ENCODE measurements at regions not wholly inside any gene's neighbourhood (a gene's known extent, or its start where the extent isn't known, plus 50 kb on each side); places are given as distances from the start of the nearest gene placed in this dataset.

DNA sequence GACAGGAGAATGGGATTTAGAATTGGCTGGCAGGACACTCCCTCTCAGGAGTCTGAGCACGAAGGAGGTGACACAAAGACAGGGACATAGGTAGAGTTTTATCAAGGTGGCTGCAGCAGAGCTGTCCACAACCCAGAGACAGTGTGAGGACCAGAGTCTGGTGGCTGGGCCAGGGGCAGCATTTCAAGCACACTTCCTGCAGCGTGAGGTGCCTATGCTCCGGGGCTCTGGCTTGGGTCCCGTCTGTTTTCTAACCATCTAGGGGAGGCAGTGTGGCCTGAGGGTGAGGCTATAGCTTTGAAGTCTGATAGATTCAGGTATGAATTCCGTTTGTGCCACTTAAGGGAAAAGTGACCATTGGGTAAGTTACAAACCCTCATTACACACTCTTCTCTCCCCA lies 222.7 kb upstream of the ZMIZ1 start:
- DNase-seq (ENCODE audit: extremely low read depth, low read depth), result no peak

DNA sequence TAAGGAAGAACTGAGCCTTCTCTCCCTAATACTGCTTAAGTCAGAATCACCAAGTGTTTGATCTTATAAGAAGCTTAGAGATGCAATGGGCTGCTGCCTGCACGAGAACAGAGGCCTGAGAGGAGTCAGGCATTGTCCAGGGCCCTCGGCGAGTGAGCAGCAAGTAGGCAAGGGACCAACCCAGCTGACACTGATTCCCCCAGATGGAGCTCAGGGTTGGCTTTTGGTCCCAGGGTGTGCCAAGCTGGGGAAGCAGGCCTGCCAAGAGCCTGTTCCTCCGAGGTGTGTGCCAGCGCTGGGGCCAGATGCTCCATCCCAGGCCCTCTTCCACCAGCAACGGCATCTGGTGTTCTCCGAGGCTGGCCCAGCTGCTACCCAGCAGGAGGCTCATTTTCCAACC lies 222.0 kb upstream of the ZMIZ1 start:
- DNase-seq (ENCODE audit: extremely low read depth, low read depth), result no peak

DNA sequence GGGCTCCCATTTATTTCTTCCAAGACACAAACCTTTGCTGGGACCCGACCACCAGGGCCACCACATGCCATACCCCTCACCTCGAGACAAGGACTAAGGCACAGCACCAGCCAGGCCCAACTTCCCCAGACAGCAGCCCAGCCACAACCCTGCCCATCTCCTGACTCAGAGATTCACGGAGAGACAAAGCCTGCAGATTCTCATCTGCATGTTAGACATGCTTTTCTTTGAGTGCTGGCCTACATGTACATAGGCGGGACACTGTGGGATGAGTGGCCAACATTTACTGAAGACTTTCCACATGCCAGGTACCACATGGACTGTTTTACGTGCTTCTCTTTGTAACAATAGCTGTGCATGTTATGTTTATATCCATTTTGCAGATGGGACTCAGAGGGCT lies 221.3 kb upstream of the ZMIZ1 start:
- DNase-seq (ENCODE audit: extremely low read depth, low read depth), result no peak

DNA sequence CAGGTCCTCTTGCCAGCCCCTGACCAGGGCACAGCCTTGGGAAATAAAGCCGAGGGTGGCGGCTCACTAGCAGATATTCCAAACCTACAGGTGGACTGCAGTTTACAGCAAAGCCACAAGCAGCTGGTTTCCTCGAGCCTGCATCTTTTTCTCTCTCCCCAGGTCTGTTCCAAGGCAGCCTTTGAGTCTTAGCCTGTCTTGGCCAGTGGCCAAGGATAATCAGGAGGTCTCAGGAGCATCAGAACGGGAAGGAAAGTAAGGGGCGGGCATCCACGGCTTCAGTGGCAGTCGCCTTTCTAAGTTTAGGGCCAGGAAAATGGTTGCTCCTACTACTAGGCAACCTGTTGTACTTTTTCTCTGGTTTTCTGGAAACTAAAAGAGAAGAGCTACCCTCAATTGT lies 219.7 kb upstream of the ZMIZ1 start:
- DNase-seq (ENCODE audit: extremely low read depth, low read depth), result no peak

DNA sequence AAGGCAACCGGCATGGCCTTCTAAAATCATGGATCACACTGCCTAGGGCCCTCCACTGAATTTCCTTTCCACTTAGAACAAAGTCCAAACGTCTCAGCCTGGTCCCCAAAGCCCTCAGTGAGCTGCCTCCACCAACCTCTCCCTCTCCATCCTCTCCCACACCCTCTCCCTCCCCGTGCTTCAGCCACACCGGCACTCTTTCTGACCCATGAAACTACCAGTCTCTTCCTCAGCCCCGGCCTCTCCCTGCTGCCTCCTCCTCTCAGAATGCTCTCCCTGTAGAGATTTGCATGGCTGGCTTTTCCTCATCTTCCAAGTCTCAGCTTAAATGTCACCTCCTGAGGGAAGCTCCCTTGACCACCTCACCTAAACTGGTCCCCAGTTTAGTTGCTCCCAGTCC lies 219.0 kb upstream of the ZMIZ1 start:
- no peak for DNase-seq (ENCODE audit: extremely low read depth, low read depth)

DNA sequence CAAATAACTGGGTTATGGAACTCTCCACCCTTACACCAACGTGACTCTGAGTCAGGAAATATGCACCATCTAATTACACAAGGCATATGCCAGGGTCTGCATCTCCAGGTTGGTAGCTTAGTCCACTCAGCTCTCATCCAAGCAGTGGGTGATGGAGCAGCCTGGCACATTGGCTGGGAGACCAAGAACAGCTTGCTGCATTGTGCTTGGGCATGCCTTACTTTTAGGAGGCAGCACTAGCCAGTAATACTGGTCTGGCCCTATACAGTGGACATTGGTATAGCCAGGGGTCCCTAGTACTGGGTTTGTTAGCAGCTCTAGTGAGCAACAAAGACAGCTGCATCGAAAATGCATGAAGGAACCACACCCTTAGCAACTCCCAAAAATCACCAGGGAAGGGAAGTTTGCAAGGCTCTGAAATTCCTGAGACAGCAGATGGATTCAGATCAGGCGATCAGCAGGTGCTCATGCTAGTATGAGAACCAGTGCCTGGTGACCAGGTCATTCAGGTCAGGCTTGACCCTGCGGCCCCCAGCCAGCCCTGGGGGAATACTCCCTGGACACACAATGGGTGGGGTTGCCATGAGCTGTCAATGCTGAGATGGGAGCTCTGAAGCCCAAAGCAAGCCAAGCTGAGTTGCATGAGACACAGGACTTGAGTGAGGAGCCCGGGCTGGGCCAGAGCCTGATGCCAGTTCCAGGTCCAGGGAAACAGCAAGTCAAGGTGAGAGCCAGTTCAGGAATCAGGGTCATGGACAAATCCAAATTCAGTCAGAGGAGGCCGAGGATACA lies 217.9 kb upstream of the ZMIZ1 start:
- DNase-seq (ENCODE audit: extremely low read depth, low read depth), result no peak

DNA sequence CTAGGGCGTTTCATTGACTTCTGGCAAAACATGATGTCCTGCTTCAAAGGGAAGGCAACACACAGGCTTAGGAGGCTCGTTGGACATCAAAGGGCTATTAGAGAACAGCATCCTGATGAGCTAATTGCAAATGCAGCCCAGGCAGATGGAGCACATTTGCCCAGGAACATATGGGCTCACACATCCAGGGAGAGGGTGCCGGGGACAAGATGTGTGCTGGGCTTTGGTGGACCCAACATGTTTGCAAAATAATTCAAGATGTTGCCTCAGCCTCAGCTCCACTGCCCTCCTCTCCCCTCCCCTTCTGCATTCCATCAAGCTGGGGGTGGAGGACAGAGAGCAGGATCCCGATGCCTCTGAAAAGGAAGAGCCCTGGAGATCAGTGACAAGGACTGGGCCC lies 217.1 kb upstream of the ZMIZ1 start:
- DNase-seq (ENCODE audit: extremely low read depth, low read depth), result no peak

DNA sequence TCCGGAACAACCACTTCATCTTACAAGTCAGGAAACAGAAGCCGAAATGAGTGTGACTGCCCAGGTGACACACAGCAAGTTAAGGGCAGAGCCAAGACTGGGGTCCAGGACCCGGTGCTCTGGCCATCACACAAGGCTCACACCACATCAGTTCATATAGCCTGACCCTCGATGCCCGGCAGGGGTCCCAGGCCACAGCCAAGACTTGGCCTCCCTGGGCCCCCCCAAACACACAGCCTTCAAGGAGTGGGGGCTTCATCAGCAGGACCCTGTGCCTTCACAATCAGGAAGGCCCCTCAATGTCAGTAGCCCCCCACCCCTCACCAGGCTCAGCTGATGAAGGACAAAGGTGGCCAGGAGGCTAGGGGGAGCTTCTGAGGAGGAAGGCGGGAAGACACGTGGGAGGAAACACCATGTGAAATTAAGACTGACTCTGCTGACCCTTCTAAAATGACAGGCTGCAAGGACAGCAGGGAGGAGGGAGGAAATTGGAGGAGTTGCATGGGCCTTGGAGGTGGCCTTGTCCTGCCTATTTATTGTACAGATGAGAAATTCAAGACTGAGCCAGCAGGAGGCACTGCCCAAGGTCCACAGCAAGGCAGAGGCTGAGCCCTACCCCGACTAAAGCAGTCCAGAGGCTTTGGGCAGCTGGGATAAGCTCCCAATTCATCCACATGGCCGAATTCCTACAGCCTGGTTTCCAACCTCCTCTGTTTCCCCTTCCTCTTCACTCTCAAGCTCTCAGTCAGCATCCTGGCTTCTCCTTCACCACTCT lies 216.1 kb upstream of the ZMIZ1 start:
- no peak for DNase-seq (ENCODE audit: extremely low read depth, low read depth)

DNA sequence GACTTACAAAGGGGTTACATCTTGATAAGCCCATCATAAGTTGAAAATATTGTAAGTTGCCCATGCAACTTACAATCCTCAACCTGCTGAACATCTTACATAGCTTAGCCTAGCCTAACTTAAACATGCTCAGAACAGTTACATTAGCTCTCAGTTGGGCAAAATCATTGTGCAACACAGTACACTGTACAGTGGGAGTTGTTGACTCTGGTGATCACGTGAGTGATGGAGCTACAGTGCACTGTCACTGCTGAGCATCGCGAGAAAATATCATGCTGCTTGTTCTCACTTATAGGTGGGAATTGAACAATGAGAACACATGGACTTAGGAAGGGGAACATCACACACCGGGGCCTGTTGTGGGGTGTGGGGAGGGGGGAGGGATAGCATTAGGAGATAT lies 214.9 kb upstream of the ZMIZ1 start:
- DNase-seq (ENCODE audit: extremely low read depth, low read depth), result no peak

DNA sequence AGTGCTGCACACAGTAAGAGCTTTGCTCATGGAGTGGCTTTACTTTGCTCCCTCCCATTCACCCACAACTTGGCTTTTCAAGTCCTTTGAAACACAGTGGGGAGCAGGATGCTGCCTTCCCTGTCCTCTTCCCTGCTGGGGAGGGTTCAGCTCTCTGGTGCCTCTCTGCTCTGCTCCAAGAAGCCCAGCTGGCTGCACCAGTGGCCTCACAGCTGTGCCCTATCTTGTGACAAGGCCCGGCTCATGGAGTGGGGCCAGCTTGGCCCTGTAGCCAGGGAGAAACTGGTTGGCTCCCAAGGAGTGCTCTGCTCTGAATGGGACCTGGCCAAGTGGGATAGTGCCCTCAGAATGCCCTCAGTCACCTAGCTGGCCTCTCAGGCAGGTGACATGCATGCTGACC lies 212.3 kb upstream of the ZMIZ1 start:
- DNase-seq (ENCODE audit: extremely low read depth, low read depth), result no peak

DNA sequence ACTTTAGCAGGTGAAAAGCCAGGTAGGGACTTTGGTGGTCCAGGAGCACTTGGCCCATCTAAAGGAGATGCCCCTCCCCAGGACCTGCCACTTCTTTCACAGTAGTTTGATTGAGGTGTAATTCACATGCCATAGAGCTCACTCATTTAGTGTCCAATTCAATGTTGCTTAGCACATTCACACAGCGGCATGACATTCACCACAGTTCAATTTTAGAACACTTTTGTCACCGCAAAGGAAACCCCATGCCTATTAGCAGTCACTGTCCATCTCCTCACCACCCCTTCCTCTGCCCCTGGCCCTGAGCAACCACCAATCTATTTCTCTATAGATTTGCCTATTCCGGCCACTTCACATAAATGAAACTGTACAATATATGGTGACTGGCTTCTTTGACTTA lies 211.6 kb upstream of the ZMIZ1 start:
- no peak for DNase-seq (ENCODE audit: extremely low read depth, low read depth)

DNA sequence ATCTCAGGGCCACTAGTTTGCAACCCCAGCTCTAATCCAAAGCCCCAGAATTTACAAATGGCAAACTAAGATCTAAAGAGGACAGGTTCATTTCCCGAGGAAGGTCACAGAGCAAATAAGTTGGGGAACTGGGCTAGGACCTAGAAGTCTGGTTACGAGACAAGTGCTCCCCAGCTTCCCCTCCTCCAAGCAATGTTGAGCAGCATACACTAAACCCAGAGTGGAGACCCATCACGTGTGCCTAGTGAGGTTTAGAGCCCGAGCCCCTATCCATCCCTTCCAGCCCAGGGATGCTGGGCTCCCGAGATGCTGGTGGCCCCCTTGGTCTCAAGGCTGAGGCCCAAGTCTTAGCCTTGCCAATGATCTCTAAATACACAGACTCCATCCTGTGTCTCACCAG lies 209.5 kb upstream of the ZMIZ1 start:
- no peak for DNase-seq (ENCODE audit: extremely low read depth, low read depth)

DNA sequence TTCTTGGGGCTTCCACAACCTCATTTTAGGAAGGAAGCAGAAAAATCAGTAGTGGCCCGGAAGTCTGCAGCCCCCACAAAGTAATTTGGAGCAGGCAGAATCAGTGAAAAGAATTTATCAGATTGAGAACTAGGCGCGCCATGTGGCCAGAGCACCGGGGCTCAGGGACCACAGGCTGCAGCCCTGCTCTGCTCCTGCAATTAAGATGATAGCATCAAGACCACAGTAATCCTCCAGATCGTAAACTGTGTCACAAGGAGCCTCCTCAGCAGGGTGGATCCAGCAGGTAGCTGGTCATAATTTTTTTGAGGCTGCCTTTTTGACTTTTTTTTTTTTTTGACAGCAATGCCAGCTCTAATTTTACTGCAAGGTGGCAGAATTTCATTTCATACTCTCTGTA lies 209.0 kb upstream of the ZMIZ1 start:
- DNase-seq (ENCODE audit: extremely low read depth, low read depth), result no peak

DNA sequence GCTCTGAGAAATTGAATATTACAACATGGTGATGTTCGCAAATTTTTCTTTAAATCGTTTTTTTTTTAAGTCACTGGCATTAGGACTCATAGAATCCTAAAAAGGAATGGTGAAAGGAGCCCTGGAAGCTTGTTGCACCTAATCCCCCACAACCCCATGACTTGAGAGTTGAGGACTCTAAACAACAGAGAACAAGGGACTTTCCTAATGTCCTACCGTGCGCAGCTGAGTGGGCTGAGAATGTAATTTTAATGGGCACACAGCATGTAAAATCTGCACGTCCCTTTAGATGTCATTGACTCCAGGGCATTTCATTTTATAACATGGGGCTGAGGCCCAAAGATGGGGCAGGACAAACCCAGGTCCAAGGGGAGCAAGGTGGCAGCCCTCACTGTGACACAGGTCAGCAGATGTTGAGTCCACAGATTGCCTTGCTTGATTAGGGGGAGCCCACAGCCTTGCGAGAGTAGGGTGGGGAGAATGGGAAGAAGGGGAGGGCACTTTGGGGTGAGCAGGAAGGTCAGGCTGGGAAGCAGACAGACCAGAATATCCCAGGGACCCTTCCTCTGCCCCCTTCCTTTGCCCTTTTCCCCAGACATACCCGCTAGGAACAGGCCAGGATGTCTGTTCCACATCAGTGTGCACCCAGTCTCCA lies 208.4 kb upstream of the ZMIZ1 start:
- DNase-seq (ENCODE audit: extremely low read depth, low read depth), result no peak

DNA sequence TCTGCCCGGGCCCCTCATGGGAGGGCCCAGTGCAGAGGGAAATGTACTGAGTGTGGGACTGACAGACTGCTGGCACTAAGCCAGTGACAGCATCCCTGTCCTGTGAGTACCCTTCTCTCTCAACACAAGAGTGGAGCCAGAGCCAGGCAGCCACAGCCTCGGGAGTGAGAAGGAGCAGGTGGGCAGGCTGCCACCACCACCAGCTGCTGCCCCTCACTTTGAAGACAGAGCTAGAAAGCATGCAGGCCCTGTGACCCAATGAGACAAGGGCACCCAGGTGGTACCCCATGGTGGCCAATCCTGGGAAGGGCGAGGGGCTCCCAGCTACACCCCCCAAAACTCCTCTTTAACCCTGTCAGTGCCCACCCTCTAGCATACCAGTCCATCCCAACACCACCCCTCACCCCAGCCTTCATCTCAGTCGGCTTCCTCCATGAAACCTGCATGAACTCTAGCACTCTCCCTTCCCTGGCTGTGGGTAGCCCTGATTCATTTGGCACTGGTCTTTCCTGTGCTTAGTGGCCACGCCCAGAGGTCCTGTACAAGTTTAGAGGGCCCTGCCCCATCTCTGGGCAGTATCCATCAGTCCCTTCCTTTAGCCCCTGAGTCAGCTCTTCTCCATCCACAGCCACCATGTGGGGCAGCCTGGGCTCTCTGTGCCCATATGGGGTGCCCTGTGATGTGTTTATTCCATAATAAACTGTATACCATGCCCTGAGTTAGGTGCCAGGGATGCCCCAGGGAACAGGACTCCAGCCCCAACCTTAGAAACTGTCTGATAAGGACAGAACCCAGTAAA lies 207.0 kb upstream of the ZMIZ1 start:
- DNase-seq (ENCODE audit: extremely low read depth, low read depth), result no peak

DNA sequence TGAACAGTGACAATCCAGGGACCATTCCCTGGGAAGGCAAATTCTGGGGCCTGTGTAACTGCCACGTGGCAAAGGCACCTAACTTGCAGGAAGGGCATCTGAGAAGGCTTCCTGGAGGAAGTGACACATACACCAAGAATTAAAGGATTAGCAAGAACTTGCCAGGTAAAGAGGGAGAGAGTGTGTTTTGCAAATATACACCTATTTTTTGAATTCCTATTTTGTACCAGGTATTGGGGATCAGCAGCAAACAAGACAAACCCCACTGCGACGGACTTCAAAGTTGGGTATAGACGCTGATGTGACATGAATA lies 206.5 kb upstream of the ZMIZ1 start:
- DNase-seq (ENCODE audit: extremely low read depth, low read depth), result no peak

DNA sequence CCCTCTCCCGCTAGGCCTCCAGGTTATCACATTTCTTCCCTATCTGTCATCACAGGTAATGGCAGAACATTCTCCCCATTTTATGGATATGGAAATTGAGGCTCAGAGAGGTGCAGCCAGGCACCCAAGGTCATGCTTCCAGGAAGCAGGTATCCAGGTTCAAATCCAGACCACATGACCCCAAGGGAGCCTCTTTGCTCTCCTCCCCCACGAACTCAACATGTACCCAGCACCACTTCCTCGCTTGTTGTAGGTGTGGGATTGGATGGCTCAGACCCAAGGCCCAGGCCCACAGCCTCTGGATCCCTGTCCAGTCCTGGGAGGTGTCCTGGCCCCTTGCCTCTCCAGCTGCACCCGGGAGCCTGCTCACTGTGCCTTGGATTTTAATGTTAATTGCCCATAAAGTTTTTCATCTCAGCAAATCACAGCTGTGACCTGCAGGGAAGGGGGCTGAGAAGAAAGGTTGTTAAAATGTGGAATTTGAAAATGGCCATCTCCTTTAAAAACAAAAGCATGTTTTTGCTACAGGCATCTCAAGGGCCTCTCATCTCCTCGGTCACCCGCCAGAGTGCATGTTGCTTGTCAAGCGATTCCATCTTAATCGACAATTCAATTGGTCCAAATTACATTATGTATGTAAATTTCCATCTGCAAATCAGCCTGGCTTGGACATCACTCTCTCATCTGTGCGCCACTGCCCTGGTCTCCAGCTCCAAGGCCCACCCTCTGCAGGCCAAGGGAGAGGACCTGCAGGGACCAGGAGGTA lies 205.4 kb upstream of the ZMIZ1 start:
- DNase-seq (ENCODE audit: extremely low read depth, low read depth), result no peak

DNA sequence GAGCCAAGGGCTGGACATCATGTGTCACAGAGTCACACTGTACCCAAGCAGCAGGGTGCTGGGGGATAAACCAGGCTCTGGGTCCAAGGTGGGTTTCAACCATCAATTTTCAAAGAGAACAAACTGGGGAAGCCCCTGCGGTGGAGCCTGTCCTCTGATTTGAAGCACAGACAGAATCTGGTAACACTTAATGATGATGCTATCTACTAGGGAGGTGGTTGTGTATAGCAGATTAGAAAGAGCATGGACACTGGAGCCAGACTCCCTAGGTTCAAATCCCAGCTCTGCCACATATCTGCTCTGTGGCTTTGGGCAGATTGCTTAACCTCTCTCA lies 204.9 kb upstream of the ZMIZ1 start:
- no peak for DNase-seq (ENCODE audit: extremely low read depth, low read depth)

DNA sequence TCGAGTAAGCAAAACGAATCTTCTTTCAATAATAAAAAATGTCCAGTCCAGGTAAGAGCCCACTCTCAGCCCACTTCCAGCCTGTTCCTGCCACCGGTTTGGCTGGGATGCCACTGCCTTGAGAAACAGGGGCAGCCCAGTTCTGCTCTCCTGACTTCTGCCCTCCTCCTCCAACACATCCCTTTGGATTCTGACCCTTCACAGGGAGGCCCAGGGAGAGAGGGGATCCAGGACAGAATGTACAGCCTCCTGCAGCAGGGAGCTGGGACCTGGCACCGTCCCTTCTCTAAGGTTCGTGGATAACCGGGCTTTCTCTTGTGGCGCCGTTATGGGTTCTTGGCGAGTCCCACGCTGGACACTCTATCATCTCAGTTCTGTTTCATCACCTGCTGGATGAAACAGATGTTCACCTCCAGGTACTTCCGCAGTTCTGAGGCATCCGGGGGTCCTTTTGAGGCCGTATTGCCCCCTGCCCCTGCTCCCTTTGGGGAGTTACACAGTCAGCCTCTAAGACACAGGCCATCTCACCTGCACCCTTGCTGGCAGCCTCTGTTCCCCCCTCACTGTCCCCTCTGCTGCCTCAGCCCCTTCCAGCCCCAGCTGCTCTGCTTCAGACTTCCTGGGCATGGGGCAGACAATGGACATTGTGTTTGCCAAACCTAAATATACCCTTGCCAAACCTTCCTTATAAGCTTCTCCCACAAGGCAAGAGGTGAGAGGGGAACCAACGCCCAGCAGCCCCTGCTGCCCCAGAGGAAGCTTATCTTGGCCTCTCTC lies 203.8 kb upstream of the ZMIZ1 start:
- DNase-seq (ENCODE audit: extremely low read depth, low read depth), result no peak

DNA sequence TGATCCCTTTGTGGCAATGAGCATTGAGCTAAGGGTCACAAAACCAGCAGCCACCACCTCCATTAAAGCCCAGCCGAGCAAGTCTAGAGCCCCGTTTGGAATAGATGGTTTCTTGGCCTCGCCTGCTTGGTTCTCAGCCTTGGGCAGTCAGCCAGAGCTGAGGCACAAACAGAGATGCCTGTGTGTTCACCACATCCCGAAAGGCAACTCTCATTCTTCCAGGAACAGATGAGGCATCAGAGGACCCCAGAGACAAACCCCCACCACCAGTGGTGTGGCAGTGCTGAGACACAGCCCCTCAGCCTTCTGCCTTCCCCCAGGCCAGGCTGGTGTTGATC lies 203.3 kb upstream of the ZMIZ1 start:
- no peak for DNase-seq (ENCODE audit: extremely low read depth, low read depth)
